Ovary (tissue), 7 donors: ENCODE measurements at regions not wholly inside any gene's neighbourhood (a gene's known extent, or its start where the extent isn't known, plus 50 kb on each side); places are given as distances from the start of the nearest gene placed in this dataset.
"Not testable (repeated sequence)": the region's sequence is repeated elsewhere in the genome, so short reads cannot be mapped to it uniquely, and the experiment has no call there.

Source experiments
- DNase-seq, 5 donors: peaks; one replicate each; pipeline ENCODE4 v3.0.0-alpha.2; 2019 to 2020
- H3K27ac ChIP-seq, 2 donors: fragments of 200-600 bp; one replicate each; pipeline versions ENCODE4 v1.5.1 to v1.8.0; 2019 to 2022
- H3K27me3 ChIP-seq: fragments of 200-600 bp; one replicate; pipeline ENCODE4 v1.8.0; 2022
- H3K36me3 ChIP-seq: fragments of 200-600 bp; sonication (generic); one replicate; pipeline ENCODE4 v1.5.1; 2019
- H3K4me1 ChIP-seq: one replicate; pipeline ENCODE4 v1.8.1; 2013; ENCODE audit warnings: mild to moderate bottlenecking, moderate library complexity; ENCODE audit not compliant: insufficient read depth
- H3K4me3 ChIP-seq: fragments of 200-600 bp; sonication (generic); one replicate; pipeline ENCODE4 v1.5.1; 2017
- H3K9me3 ChIP-seq, 2 donors: fragments of 200-600 bp in 1 of 2; sonication (generic) in 1 of 2; one replicate each; pipeline versions ENCODE4 v1.5.1 to v1.8.1; 2013 to 2019; ENCODE audit warnings: mild to moderate bottlenecking in 1 of 2, moderate library complexity in 1 of 2
- WGBS, 3 donors: extraction: QIAGEN DNeasy Blood & Tissue Kit in 1 of 3; methylation state at CpG; one replicate each; pipeline versions ENCODE4 v1.1.5 to v1.1.7; 2013 to 2017; 5-methylcytosine and 5-hydroxymethylcytosine counted together
- intact Hi-C, 4 donors: fragments of 100-400 bp; cut with DNase I; formaldehyde crosslinking; loops; one replicate each; pipeline versions ENCODE4 v1.11.0 to v1.15.1; 2022 to 2023
- donor health status: DM: no; HTN: no; CAD: no; lungs with moderate emphysema.
- donor health status: DM: no; HTN: no; CAD: no.
- donor health status: Bipolar disorder and iron deficiency.
- donor health status: DM: no; HTN: no; CAD: no.
- donor health status: DM: yes; HTN: yes; CAD: no.

DNA sequence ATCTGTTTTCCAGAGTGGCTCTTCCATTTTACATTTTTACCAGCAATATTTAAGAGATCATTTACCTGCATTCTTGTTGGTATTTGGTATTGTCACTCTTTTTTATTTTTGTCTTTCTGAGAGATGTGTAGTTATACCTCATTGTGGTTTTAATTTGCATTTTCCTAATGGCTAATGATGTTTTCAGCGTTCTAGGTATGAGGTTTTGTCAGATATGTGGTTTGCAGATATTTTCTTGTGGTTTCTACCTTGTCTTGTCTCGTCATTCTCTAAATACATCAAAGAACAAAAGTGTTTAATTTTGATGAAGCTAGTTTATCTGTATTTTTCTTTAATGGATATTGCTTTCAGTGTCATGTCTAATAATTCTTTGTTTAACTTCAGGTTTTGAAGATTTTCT is 110.9 kb upstream of the PLGLB1 start:
- H3K27me3 ChIP-seq, intact Hi-C loops, H3K4me1 ChIP-seq, H3K9me3 ChIP-seq, DNase-seq, H3K4me3 ChIP-seq, H3K36me3 ChIP-seq, H3K27ac ChIP-seq: not testable (repeated sequence)
- WGBS, 3 donors: 52 to 82% (median 71%) methylated on average over 1 to 2 of the region's 2 CpGs

DNA sequence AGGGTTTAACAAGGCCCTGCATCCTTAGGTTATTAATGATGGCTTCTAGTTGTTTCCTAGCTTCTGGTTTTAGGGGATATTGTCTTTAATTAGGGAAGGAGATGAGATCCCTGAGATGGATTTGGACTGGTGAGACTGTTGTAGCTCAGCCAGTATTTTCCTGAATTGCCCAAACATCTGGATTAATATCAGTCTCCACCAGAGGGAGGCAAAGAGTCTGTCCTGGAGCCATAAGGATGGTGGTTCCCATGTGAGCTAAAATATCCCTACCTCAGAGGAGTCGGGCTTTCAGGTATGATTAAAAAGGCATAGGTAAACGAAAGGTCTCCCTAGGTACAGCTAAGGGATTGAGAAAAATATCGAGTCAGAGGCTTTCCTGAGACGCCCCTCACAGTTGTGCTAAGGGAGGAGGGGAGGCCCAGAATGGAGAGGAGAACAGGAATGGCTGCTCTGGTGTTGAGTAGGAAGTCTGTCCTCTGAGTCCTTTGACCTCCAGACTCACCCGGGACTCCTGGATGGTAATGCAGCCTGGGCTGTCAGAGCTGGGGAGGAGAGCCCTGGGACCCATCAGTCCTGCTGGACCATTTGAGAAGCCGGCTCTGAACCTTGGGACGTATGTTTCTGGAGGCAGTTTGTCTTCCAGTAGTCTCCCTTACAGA is 130.3 kb upstream of the PLGLB1 start:
- H3K9me3 ChIP-seq, intact Hi-C loops, H3K36me3 ChIP-seq, H3K4me3 ChIP-seq, H3K4me1 ChIP-seq, H3K27ac ChIP-seq, H3K27me3 ChIP-seq, DNase-seq: not testable (repeated sequence)
- no CpG with 5 or more reads among the region's 7 CpGs for WGBS, 3 donors

DNA sequence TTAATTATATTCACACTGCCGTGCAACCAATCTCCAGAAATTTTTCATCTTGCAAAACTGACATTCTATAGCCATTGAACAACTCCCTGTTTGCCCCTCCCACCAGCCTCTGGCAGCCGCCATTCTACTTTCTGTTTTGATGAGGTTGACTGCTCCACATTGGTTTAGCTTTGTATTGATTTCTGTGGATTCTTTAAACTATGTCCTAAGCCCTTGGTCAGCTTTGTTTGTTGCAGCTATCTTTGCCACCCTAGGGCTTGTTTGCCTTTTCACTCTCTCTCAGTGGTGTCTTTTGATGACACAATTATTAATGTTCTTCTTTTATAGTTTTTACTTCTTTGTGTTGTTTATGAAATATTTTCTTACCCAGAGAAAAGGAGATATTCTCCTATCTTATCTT is 152.8 kb upstream of the PLGLB1 start:
- H3K9me3 ChIP-seq, H3K4me1 ChIP-seq, H3K4me3 ChIP-seq, intact Hi-C loops, H3K27ac ChIP-seq, H3K36me3 ChIP-seq, H3K27me3 ChIP-seq, DNase-seq: not testable (repeated sequence)
- 69 to 85% (median 71%) methylated on average over 2 of the region's 2 CpGs for WGBS, 3 donors

DNA sequence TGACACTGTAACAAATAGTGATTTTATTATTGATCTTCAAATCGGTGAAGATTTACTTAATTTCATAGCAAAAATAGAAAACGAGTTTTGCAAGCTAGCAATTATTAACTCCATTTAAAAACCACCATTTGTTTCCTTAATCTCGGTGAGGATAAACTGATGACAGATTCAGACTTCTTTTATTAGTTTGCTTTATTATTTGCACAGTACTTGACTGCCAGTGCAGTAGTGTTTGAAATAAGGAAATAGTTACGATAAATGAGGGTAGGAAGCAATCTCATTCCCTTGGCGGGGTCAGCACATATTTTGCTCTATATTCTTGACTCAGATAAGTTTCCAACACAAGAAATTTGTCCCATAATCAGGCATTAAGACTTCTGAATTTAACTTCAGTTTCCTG is 161.7 kb upstream of the PLGLB1 start:
- H3K4me3 ChIP-seq, H3K27me3 ChIP-seq, H3K36me3 ChIP-seq, intact Hi-C loops, H3K9me3 ChIP-seq, H3K27ac ChIP-seq, DNase-seq, H3K4me1 ChIP-seq: not testable (repeated sequence)
- WGBS, 3 donors: 67 to 82% (median 75%) methylated on average over 3 to 5 of the region's 5 CpGs

DNA sequence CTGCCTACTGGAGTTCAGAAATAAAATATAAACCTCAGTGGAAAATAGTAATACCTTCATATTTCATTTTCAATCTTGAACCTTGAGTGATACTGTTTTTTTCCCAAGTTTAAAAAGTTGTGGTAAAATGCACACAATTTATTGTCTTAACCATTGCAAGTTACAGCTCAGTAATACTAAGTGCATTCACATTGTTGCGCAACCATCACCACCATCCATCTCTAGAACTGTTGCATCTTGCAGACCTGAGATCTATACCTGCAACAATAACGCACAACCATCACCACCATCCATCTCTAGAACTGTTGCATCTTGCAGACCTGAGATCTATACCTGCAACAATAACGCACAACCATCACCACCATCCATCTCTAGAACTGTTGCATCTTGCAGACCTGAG is 162.6 kb upstream of the PLGLB1 start:
- H3K4me3 ChIP-seq, H3K4me1 ChIP-seq, H3K27ac ChIP-seq, intact Hi-C loops, H3K36me3 ChIP-seq, H3K27me3 ChIP-seq, H3K9me3 ChIP-seq, DNase-seq: not testable (repeated sequence)
- WGBS, 3 donors: 99 to 100% (median 100%) methylated on average over 1 to 2 of the region's 3 CpGs

DNA sequence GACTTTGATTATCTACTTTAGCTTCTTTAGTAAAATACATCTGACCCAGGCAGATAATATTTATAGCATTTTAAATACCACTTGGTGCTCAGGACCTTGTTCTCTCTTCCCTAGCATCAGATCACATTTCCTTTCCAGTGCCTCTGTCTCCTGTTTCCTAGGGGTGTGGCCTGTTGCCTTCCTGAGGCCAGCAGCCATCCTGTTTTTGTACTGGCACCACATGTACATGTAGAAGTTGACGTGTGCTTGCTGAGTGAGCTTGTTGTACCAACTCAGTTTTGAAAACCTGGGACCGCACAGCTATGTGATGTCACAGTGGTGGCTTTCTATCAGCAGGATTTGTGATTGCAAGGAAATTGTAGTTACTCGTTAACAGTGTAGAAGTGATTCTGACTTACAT is 167.6 kb upstream of the PLGLB1 start:
- intact Hi-C loops, H3K36me3 ChIP-seq, H3K27ac ChIP-seq, DNase-seq, H3K9me3 ChIP-seq, H3K27me3 ChIP-seq, H3K4me3 ChIP-seq, H3K4me1 ChIP-seq: not testable (repeated sequence)
- WGBS, 3 donors: 67 to 88% methylated on average over 1 of the region's 3 CpGs; no CpG with 5 or more reads in 1 of the 3 donors

DNA sequence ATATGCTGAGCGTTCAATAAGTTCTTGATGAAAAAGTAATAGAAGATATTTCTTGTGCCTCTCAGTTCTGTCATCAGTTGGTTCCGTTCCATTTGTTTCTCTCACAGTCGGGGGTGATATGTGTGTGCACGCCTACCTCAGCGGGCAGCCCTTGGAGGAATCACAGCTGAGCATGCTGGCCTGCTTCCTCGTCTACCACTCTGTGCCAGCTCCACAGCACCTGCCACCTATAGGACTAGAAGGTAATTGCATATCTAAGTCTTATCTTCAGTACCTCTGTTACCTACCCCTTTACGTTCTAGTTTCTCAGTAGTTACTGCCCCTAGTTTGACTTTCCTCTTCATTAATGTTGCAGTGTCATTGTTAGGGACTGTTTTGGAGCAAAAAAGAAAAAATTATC is 171.7 kb upstream of the PLGLB1 start:
- H3K4me1 ChIP-seq, H3K9me3 ChIP-seq, DNase-seq, H3K27me3 ChIP-seq, intact Hi-C loops, H3K36me3 ChIP-seq, H3K4me3 ChIP-seq, H3K27ac ChIP-seq: not testable (repeated sequence)
- WGBS, 3 donors: 21 to 50% (median 47%) methylated on average over 1 to 2 of the region's 7 CpGs

DNA sequence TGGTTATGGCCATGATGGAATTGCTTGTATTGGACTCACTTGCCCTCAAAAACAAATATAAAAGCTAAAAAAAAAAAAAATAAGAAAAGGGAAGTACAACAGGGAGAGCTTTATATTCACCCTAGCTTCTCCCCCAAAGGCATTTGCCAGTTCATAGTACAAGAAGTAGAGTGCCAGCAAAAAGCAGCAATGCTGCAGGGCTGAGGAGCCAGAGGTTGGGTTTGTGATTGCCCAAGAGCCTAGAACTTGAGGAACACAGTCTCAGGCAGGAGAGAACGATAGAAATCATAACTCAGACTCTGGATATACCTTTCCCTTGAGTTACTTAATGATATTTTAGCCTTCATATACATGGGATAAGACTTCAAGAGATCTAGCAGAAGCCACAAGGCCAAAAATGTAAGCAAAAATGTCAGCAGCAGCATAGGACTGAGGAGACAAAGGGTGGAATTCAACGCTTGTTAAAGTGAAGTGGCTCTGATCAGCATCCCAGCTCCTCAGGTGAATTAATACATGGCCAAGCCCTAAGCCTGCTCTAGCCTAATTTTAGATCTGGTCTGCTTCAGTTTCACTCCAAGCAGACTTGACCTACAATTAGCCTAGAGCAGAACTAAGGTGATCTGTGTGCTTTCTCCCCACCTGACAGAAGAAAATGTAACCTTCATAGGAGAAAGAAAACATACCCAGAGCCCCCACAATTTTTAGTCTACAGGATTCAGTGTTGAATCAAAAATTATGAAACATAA is 172.8 kb upstream of the PLGLB1 start:
- 75 to 90% (median 76%) methylated on average over 1 of the region's 2 CpGs for WGBS, 3 donors
- H3K27me3 ChIP-seq, intact Hi-C loops, H3K4me1 ChIP-seq, H3K36me3 ChIP-seq, DNase-seq, H3K27ac ChIP-seq, H3K9me3 ChIP-seq, H3K4me3 ChIP-seq: not testable (repeated sequence)

- intact Hi-C loops, DNase-seq, H3K4me3 ChIP-seq, H3K9me3 ChIP-seq, H3K27ac ChIP-seq, H3K4me1 ChIP-seq, H3K36me3 ChIP-seq, H3K27me3 ChIP-seq: not testable (repeated sequence)
- 87 to 100% (median 96%) methylated on average over 1 to 3 of the region's 3 CpGs for WGBS, 3 donors
Observed at GRCh38 chr2:87196720-87197388, 175.2 kb upstream of the PLGLB1 start.

DNA sequence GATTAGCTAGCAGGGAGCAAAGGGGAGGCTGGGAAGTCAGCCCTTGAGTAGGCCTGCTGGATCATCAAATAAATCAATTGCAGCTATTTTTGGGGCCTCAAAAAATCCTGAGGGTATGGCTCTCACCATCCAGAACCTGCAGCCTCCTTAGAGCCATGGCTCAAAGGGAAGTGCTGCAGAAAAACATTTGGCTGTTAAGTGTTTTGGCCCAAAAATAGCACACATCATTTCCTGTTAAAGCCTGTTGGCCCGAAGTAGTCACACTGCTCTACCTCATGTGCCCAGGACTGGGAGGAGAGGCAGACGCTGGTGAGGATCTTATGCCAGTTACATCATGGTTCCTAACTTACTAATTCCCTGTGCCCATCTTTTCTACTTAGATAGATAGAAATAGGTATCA is 176.8 kb upstream of the PLGLB1 start:
- intact Hi-C loops: not testable (repeated sequence)

GRCh38 chr2:87199228-87199627 is 177.6 kb upstream of the PLGLB1 start:
- intact Hi-C loops, H3K27ac ChIP-seq, H3K27me3 ChIP-seq, H3K9me3 ChIP-seq, H3K4me3 ChIP-seq, DNase-seq, H3K4me1 ChIP-seq, H3K36me3 ChIP-seq: not testable (repeated sequence)
- 88 to 100% methylated on average over 3 to 4 of the region's 9 CpGs; no CpG with 5 or more reads in 1 of the 3 donors for WGBS, 3 donors

More for the DNA sequence above, 176.8 kb upstream of the PLGLB1 start:
- not testable (repeated sequence) for H3K27ac ChIP-seq, DNase-seq, H3K27me3 ChIP-seq, H3K9me3 ChIP-seq, H3K4me3 ChIP-seq, H3K4me1 ChIP-seq, H3K36me3 ChIP-seq
- WGBS, 3 donors: 71 to 83% (median 76%) methylated on average over 2 of the region's 2 CpGs
